ENCODE measurements at regions not wholly inside any gene's neighbourhood (a gene's known extent, or its start where the extent isn't known, plus 50 kb on each side); places are given as distances from the start of the nearest gene placed in this dataset.

- DNase-seq (ENCODE audit: low read depth, low spot score) (no peak), ATAC-seq (no peak), FAIRE-seq (no peak)
- Histone ChIP-seq H3K9ac (ENCODE audit: control insufficient read depth, insufficient read depth, low read length) (no peak overlapping the region), H4K20me1 (ENCODE audit: control insufficient read depth, insufficient read depth) (no peaks in the 10 kb centered on the region), H3K4me1 (ENCODE audit: control insufficient read depth, insufficient read depth, low read length) (no peaks in the 10 kb centered on the region), H3K9me3 (replicated peaks; ENCODE audit: control insufficient read depth, insufficient read depth, low read length) (no peaks in the 10 kb centered on the region), H3K27ac (ENCODE audit: control insufficient read depth, insufficient read depth) (no peak overlapping the region), H3K4me2 (ENCODE audit: control insufficient read depth, insufficient read depth) (no peak overlapping the region), H3K36me3 (ENCODE audit: control insufficient read depth in 2 of 2, insufficient read depth in 2 of 2, low read length in 1 of 2) (no peaks in the 10 kb centered on the region), H3K27me3 (replicated peaks in 1 of 2; ENCODE audit: control insufficient read depth in 2 of 2, insufficient read depth in 2 of 2, low read length in 1 of 2) (no peaks in the 10 kb centered on the region), H3K79me2 (ENCODE audit: control insufficient read depth, insufficient read depth, low read length) (no peaks in the 10 kb centered on the region), H3K4me3 (no peak overlapping the region), H2AFZ (ENCODE audit: control insufficient read depth, low read depth, low read length) (no peak overlapping the region)
- BruUV-seq (replicated peaks), result no TSS peak
- SMC1A ChIA-PET (ENCODE audit: uncharacterized antibody, unreplicated experiment), result no interaction called here
- RAD21 ChIA-PET (ENCODE audit: unreplicated experiment), result no interaction called here
- CTCF ChIA-PET, result interaction anchor here (0.6 kb wide), 1 partner anchor 301 kb away, joined by 3 read pairs; no protein-coding TSS in a partner anchor
- intact Hi-C loops (cut with micrococcal nuclease; ENCODE audit: unreplicated experiment), result no loop called here
- in situ Hi-C loops (cut with MboI), result no loop called here
- POLR2A ChIA-PET, result no interaction called here
- 0% methylated on average over 2 of the region's 2 CpGs for WGBS (ENCODE audit: insufficient coverage, insufficient replicate concordance, low lambda C conversion rate, missing lambda C conversion rate)
- no peak for TF ChIP-seq ESRRA (IDR thresholded peaks at IDR 0.05; ENCODE audit: low read length)
- no peak for TF ChIP-seq CREB1 (IDR thresholded peaks at IDR 0.05; ENCODE audit: low read depth)
- TF ChIP-seq SPI1 (IDR thresholded peaks at IDR 0.05; ENCODE audit: borderline replicate concordance, insufficient read depth, low read depth, low read length), result no peak
- TF ChIP-seq NR2F1 (conservative IDR thresholded peaks at IDR 0.05), result no peak
- no peak for TF ChIP-seq FOXM1 (IDR thresholded peaks at IDR 0.05; ENCODE audit: low read depth, low read length)
- TF ChIP-seq MXI1 (IDR thresholded peaks at IDR 0.05; ENCODE audit: low read depth, low read length), result no peak
- TF ChIP-seq ATF2 (IDR thresholded peaks at IDR 0.05; ENCODE audit: low read length), result no peak
- TF ChIP-seq PML (IDR thresholded peaks at IDR 0.05; ENCODE audit: low read length), result no peak
- TF ChIP-seq PBX3 (IDR thresholded peaks at IDR 0.05; ENCODE audit: insufficient replicate concordance, low read depth, low read length), result no peak
- no peak for TF ChIP-seq SUPT20H (IDR thresholded peaks at IDR 0.05; ENCODE audit: borderline replicate concordance, control insufficient read depth, low read depth, low read length)
- TF ChIP-seq TCF12 (IDR thresholded peaks at IDR 0.05; ENCODE audit: low read depth, low read length), result no peak
- no peak for TF ChIP-seq KDM1A (IDR thresholded peaks at IDR 0.05; ENCODE audit: borderline replicate concordance)
These were observed 1000.0 kb downstream of the ADGRL2 start for GRCh38 chr1:82800721-82801120.
